Vagina (tissue), 2 donors: ENCODE measurements at regions not wholly inside any gene's neighbourhood (a gene's known extent, or its start where the extent isn't known, plus 50 kb on each side); places are given as distances from the start of the nearest gene placed in this dataset.
"Not testable (repeated sequence)": the region's sequence is repeated elsewhere in the genome, so short reads cannot be mapped to it uniquely, and the experiment has no call there.

ENCODE experiments used
- DNase-seq, 2 donors: peaks; one replicate each; pipeline ENCODE4 v3.0.0-alpha.2; 2017; ENCODE audit errors: extremely low spot score in 2 of 2
- H3K27ac ChIP-seq: fragments of 200-600 bp; sonication (generic); one replicate; pipeline ENCODE4 v1.5.1; 2019
- H3K27me3 ChIP-seq: fragments of 200-600 bp; sonication (generic); one replicate; pipeline ENCODE4 v1.5.1; 2019
- H3K36me3 ChIP-seq, 2 donors: fragments of 200-600 bp; sonication (generic); one replicate each; pipeline ENCODE4 v1.5.1; 2017 to 2019
- H3K4me1 ChIP-seq: fragments of 200-600 bp; sonication (generic); one replicate; pipeline ENCODE4 v1.5.1; 2019
- H3K4me3 ChIP-seq, 2 donors: fragments of 200-600 bp; sonication (generic); 1 replicate in 1 of 2; 2 replicates in 1 of 2; pipeline ENCODE4 v1.5.1; 2016 to 2019
- H3K9me3 ChIP-seq: fragments of 200-600 bp; sonication (generic); one replicate; pipeline ENCODE4 v1.5.1; 2019
- POLR2A ChIP-seq, 2 donors: fragments of 450-650 bp; IDR thresholded peaks; one replicate each; pipeline ENCODE4 v1.6.1; 2017; ENCODE audit warnings: antibody characterized with exemption in 2 of 2, mild to moderate bottlenecking in 2 of 2, moderate library complexity in 2 of 2
- POLR2AphosphoS5 ChIP-seq, 2 donors: sonication (generic); formaldehyde crosslinking; IDR thresholded peaks; one replicate each; pipeline ENCODE4 v1.9.0; 2017; ENCODE audit warnings: antibody characterized with exemption in 2 of 2, mild to moderate bottlenecking in 2 of 2, low read depth in 1 of 2; ENCODE audit not compliant: insufficient read depth in 1 of 2
- intact Hi-C: fragments of 100-400 bp; cut with DNase I; formaldehyde crosslinking; loops from one replicate; pipeline ENCODE4 v1.15.1; 2023
- TF ChIP-seq, protein P1 (sequence below), 3 experiments: fragments of 450-650 bp in 2 of 3; fragments of 200-600 bp in 1 of 3; sonication (generic) in 1 of 3; IDR thresholded peaks; one replicate each; pipeline ENCODE4 v1.5.1; 2017 to 2019; ENCODE audit warnings: antibody characterized with exemption in 3 of 3, mild to moderate bottlenecking in 2 of 3, moderate library complexity in 2 of 3

DNA sequence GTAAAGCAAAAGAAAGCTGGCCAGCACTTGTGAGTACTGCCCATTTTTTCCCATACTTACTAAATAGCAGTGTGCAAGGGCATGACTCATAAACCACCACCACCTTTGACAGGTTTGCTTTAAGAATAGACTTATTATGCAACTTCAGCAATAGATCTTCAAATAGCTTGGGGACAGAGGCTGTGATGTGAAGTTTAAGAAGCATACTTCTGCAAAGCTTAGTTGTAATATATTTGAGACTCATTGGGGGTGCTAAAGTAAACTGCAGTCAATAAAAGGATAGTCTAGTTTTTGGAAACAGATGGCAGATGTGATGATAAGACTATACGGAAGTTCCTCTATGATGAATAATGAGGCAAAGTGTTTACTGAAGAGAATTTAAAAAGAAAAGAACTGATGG lies 210.0 kb downstream of the PLA2G4A start:
- no peaks in the 10 kb centered on the region for H3K27me3 ChIP-seq

DNA sequence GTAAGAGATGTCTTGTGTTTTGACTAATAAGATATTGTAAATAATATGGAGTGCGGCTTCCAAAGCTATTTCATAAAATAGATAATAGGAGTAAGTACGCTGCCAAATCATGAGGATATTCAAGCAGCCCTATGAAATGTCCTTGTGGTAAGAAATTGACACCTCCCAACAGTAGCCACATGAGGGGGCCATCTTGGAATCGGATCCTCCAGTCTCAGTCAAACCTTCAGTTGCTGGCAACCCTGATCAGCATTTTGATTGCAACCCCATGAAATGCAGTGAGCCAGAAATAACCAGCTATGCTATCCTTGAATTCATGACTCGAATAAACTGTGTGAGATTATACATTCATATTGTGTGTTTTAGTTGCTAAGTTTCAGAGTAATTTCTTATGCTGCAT lies 212.4 kb downstream of the PLA2G4A start:
- TF ChIP-seq, protein P1, sequence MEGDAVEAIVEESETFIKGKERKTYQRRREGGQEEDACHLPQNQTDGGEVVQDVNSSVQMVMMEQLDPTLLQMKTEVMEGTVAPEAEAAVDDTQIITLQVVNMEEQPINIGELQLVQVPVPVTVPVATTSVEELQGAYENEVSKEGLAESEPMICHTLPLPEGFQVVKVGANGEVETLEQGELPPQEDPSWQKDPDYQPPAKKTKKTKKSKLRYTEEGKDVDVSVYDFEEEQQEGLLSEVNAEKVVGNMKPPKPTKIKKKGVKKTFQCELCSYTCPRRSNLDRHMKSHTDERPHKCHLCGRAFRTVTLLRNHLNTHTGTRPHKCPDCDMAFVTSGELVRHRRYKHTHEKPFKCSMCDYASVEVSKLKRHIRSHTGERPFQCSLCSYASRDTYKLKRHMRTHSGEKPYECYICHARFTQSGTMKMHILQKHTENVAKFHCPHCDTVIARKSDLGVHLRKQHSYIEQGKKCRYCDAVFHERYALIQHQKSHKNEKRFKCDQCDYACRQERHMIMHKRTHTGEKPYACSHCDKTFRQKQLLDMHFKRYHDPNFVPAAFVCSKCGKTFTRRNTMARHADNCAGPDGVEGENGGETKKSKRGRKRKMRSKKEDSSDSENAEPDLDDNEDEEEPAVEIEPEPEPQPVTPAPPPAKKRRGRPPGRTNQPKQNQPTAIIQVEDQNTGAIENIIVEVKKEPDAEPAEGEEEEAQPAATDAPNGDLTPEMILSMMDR (IDR thresholded peaks at IDR 0.05): no peak
- no peaks in the 10 kb centered on the region for H3K36me3 ChIP-seq

More for the DNA sequence above, 210.0 kb downstream of the PLA2G4A start:
- no peaks in the 10 kb centered on the region for H3K4me1 ChIP-seq
- no peaks in the 10 kb centered on the region for H3K36me3 ChIP-seq
- no peak overlapping the region for H3K27ac ChIP-seq
- DNase-seq: no peak
- H3K4me3 ChIP-seq: no peak overlapping the region
- H3K9me3 ChIP-seq: no peaks in the 10 kb centered on the region
- TF ChIP-seq POLR2A (IDR thresholded peaks at IDR 0.05): no peak
- no peak for TF ChIP-seq POLR2AphosphoS5 (IDR thresholded peaks at IDR 0.05; ENCODE audit: insufficient read depth in 1 of 2, low read depth in 1 of 2)
- TF ChIP-seq, protein P1 (IDR thresholded peaks at IDR 0.05): no peak
- intact Hi-C loops: no loop called here

DNA sequence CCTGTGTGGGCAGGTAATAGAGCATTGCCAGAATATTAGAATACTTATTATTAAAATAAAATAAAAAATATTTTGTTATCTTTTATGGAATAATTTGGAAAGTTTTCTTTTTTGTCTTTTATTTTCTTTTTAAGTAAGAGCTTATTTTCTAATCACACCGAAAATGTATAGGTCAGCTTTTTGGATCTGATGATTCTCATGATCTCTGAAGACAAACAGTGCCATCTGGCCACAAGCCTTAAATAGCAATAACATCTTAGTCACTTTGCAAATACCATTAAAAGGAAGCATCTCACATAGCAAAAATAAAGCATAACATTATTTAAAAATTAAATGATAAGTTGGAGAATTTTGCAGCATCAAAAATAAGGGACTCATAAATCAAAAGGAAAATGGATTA lies 213.8 kb downstream of the PLA2G4A start:
- H3K9me3 ChIP-seq: no peaks in the 10 kb centered on the region
- H3K27ac ChIP-seq: no peak overlapping the region
- H3K4me3 ChIP-seq: no peak overlapping the region
- H3K36me3 ChIP-seq: no peaks in the 10 kb centered on the region
- TF ChIP-seq POLR2A (IDR thresholded peaks at IDR 0.05) (no peak), POLR2AphosphoS5 (IDR thresholded peaks at IDR 0.05; ENCODE audit: insufficient read depth in 1 of 2, low read depth in 1 of 2) (no peak)
- TF ChIP-seq, protein P1 (IDR thresholded peaks at IDR 0.05): no peak
- no peaks in the 10 kb centered on the region for H3K4me1 ChIP-seq
- H3K27me3 ChIP-seq: no peaks in the 10 kb centered on the region
- intact Hi-C loops: no loop called here
- DNase-seq: no peak

More for the DNA sequence above, 212.4 kb downstream of the PLA2G4A start:
- H3K27ac ChIP-seq: no peak overlapping the region
- no peaks in the 10 kb centered on the region for H3K4me1 ChIP-seq
- intact Hi-C loops: no loop called here
- no peak for DNase-seq
- H3K27me3 ChIP-seq: no peaks in the 10 kb centered on the region
- H3K9me3 ChIP-seq: no peaks in the 10 kb centered on the region
- no peak overlapping the region for H3K4me3 ChIP-seq

GRCh38 chr1:187043433-187043832 lies 214.7 kb downstream of the PLA2G4A start:
- H3K4me3 ChIP-seq, H3K36me3 ChIP-seq, H3K27me3 ChIP-seq, H3K4me1 ChIP-seq, H3K27ac ChIP-seq, DNase-seq, intact Hi-C loops, H3K9me3 ChIP-seq: not testable (repeated sequence)

- Histone ChIP-seq H3K4me3 (no peak overlapping the region), H3K4me1 (no peaks in the 10 kb centered on the region), H3K27ac (no peak overlapping the region), H3K9me3 (no peaks in the 10 kb centered on the region), H3K27me3 (no peaks in the 10 kb centered on the region), H3K36me3 (no peaks in the 10 kb centered on the region)
- no peak for DNase-seq
- intact Hi-C loops: no loop called here
- TF ChIP-seq POLR2AphosphoS5 (IDR thresholded peaks at IDR 0.05; ENCODE audit: insufficient read depth in 1 of 2, low read depth in 1 of 2): no peak
- TF ChIP-seq, protein P1 (IDR thresholded peaks at IDR 0.05): no peak
- TF ChIP-seq POLR2A (IDR thresholded peaks at IDR 0.05): no peak
Observed at GRCh38 chr1:187044411-187044810, 215.7 kb downstream of the PLA2G4A start.

GRCh38 chr1:187045371-187045770 lies 216.6 kb downstream of the PLA2G4A start:
- Histone ChIP-seq H3K4me3 (no peak overlapping the region), H3K27me3 (no peaks in the 10 kb centered on the region), H3K9me3 (no peaks in the 10 kb centered on the region), H3K36me3 (no peaks in the 10 kb centered on the region), H3K27ac (no peak overlapping the region), H3K4me1 (no peaks in the 10 kb centered on the region)
- DNase-seq: no peak
- TF ChIP-seq, protein P1 (IDR thresholded peaks at IDR 0.05): no peak
- TF ChIP-seq POLR2AphosphoS5 (IDR thresholded peaks at IDR 0.05; ENCODE audit: insufficient read depth in 1 of 2, low read depth in 1 of 2) (no peak), POLR2A (IDR thresholded peaks at IDR 0.05) (no peak)
- intact Hi-C loops: no loop called here
